Tibial nerve (tissue), 3 donors: ENCODE measurements at regions not wholly inside any gene's neighbourhood (a gene's known extent, or its start where the extent isn't known, plus 50 kb on each side); places are given as distances from the start of the nearest gene placed in this dataset.

Experiments
- CTCF ChIP-seq, 5 experiments: fragments of 200-600 bp in 3 of 5; fragments of 450-650 bp in 2 of 5; sonication (generic) in 3 of 5; IDR thresholded peaks; one replicate each; pipeline ENCODE4 v1.5.1; 2016 to 2019; ENCODE audit warnings: antibody characterized with exemption in 5 of 5, mild to moderate bottlenecking in 3 of 5, moderate library complexity in 2 of 5
- POLR2A ChIP-seq, 2 donors: fragments of 450-650 bp; IDR thresholded peaks; one replicate each; pipeline ENCODE4 v1.6.1; 2017; ENCODE audit warnings: antibody characterized with exemption in 2 of 2, mild to moderate bottlenecking in 2 of 2, moderate library complexity in 2 of 2

- TF ChIP-seq CTCF (IDR thresholded peaks at IDR 0.05) (no peak), POLR2A (IDR thresholded peaks at IDR 0.05) (no peak)
These were observed 97.9 kb upstream of the MED13L start for GRCh38 chr12:116375278-116375842.
